Central memory CD8-positive, alpha-beta T cell (primary cell): ENCODE measurements at regions not wholly inside any gene's neighbourhood (a gene's known extent, or its start where the extent isn't known, plus 50 kb on each side); places are given as distances from the start of the nearest gene placed in this dataset.
"Not testable (repeated sequence)": the region's sequence is repeated elsewhere in the genome, so short reads cannot be mapped to it uniquely, and the experiment has no call there.

Experiments used
- ATAC-seq: fragments of 150-1000 bp; cut with Tn5 transposase; replicated peaks from 2 replicates; pipeline ENCODE4 v1.10.0; 2022; ENCODE audit warnings: mild to moderate bottlenecking, moderate FRiP score, moderate number of reproducible peaks; ENCODE audit not compliant: poor library complexity, severe bottlenecking; ENCODE audit errors: extremely low read depth
- DNase-seq, 2 donors: peaks; one replicate each; pipeline ENCODE4 v3.0.0; 2021; ENCODE audit warnings: low spot score in 2 of 2
- H3K27ac Mint-ChIP-seq: one replicate; pipeline ENCODE4 v1.8.0; 2022; ENCODE audit warnings: low read depth, mild to moderate bottlenecking, moderate library complexity, mixed read lengths
- H3K27me3 Mint-ChIP-seq: one replicate; pipeline ENCODE4 v1.8.0; 2022; ENCODE audit warnings: mixed read lengths
- H3K36me3 Mint-ChIP-seq: one replicate; pipeline ENCODE4 v1.8.0; 2022; ENCODE audit warnings: mild to moderate bottlenecking, moderate library complexity, mixed read lengths; ENCODE audit not compliant: insufficient read depth
- H3K4me1 Mint-ChIP-seq: one replicate; pipeline ENCODE4 v1.8.0; 2022; ENCODE audit warnings: mixed read lengths
- H3K4me3 Mint-ChIP-seq: one replicate; pipeline ENCODE4 v1.8.0; 2022; ENCODE audit warnings: mild to moderate bottlenecking, moderate library complexity, mixed read lengths
- H3K9me3 Mint-ChIP-seq: one replicate; pipeline ENCODE4 v1.8.0; 2022; ENCODE audit warnings: mixed read lengths

GRCh38 chr3:16069149-16069922 lies 105.1 kb upstream of the GALNT15 start:
- no peaks in the 10 kb centered on the region for H3K36me3 Mint-ChIP-seq
- no peak overlapping the region for H3K27ac Mint-ChIP-seq
- ATAC-seq (no peak), DNase-seq (no peak)
- no peaks in the 10 kb centered on the region for H3K4me1 Mint-ChIP-seq
- no peak overlapping the region for H3K4me3 Mint-ChIP-seq
- no peaks in the 10 kb centered on the region for H3K27me3 Mint-ChIP-seq
- H3K9me3 Mint-ChIP-seq: no peaks in the 10 kb centered on the region

GRCh38 chr3:16070707-16071106 lies 103.8 kb upstream of the GALNT15 start:
- Mint-ChIP-seq H3K27ac (no peak overlapping the region), H3K9me3 (no peaks in the 10 kb centered on the region), H3K27me3 (no peaks in the 10 kb centered on the region), H3K4me3 (no peak overlapping the region), H3K36me3 (no peaks in the 10 kb centered on the region), H3K4me1 (no peaks in the 10 kb centered on the region)
- ATAC-seq: no peak
- DNase-seq: no peak

GRCh38 chr3:16071206-16071605 lies 103.3 kb upstream of the GALNT15 start:
- Mint-ChIP-seq H3K4me1 (no peaks in the 10 kb centered on the region), H3K9me3 (no peaks in the 10 kb centered on the region), H3K4me3 (no peak overlapping the region), H3K27me3 (no peaks in the 10 kb centered on the region), H3K36me3 (no peaks in the 10 kb centered on the region), H3K27ac (no peak overlapping the region)
- ATAC-seq (no peak), DNase-seq (no peak)

- ATAC-seq (no peak), DNase-seq (no peak)
- H3K36me3 Mint-ChIP-seq: no peaks in the 10 kb centered on the region
- no peaks in the 10 kb centered on the region for H3K9me3 Mint-ChIP-seq
- H3K27ac Mint-ChIP-seq: no peak overlapping the region
- no peaks in the 10 kb centered on the region for H3K4me1 Mint-ChIP-seq
- no peaks in the 10 kb centered on the region for H3K27me3 Mint-ChIP-seq
- no peak overlapping the region for H3K4me3 Mint-ChIP-seq
Measured at GRCh38 chr3:16072420-16073110, 101.9 kb upstream of the GALNT15 start.

- H3K36me3 Mint-ChIP-seq: no peaks in the 10 kb centered on the region
- no peaks in the 10 kb centered on the region for H3K9me3 Mint-ChIP-seq
- DNase-seq (no peak), ATAC-seq (no peak)
- H3K27me3 Mint-ChIP-seq: no peaks in the 10 kb centered on the region
- H3K4me1 Mint-ChIP-seq: no peaks in the 10 kb centered on the region
- no peak overlapping the region for H3K4me3 Mint-ChIP-seq
- H3K27ac Mint-ChIP-seq: no peak overlapping the region
Measured at GRCh38 chr3:16073203-16073602, 101.3 kb upstream of the GALNT15 start.

GRCh38 chr3:16073990-16074671 lies 100.3 kb upstream of the GALNT15 start:
- not testable (repeated sequence) for H3K27ac Mint-ChIP-seq, H3K4me1 Mint-ChIP-seq, H3K36me3 Mint-ChIP-seq, H3K9me3 Mint-ChIP-seq, DNase-seq, H3K4me3 Mint-ChIP-seq, ATAC-seq, H3K27me3 Mint-ChIP-seq

- no peaks in the 10 kb centered on the region for H3K9me3 Mint-ChIP-seq
- no peaks in the 10 kb centered on the region for H3K36me3 Mint-ChIP-seq
- no peak overlapping the region for H3K4me3 Mint-ChIP-seq
- DNase-seq (no peak), ATAC-seq (no peak)
- H3K27me3 Mint-ChIP-seq: peaks cover 11% of the 10 kb centered on the region
- no peaks in the 10 kb centered on the region for H3K4me1 Mint-ChIP-seq
- no peak overlapping the region for H3K27ac Mint-ChIP-seq
Measured at GRCh38 chr3:16075647-16076046, 98.8 kb upstream of the GALNT15 start.

- Mint-ChIP-seq H3K4me1 (no peaks in the 10 kb centered on the region), H3K4me3 (no peak overlapping the region), H3K9me3 (no peaks in the 10 kb centered on the region), H3K27me3 (peaks cover 17% of the 10 kb centered on the region), H3K36me3 (no peaks in the 10 kb centered on the region), H3K27ac (no peak overlapping the region)
- ATAC-seq (no peak), DNase-seq (no peak)
Measured at GRCh38 chr3:16076564-16076963, 97.9 kb upstream of the GALNT15 start.

GRCh38 chr3:16077146-16077545 lies 97.3 kb upstream of the GALNT15 start:
- H3K27me3 Mint-ChIP-seq: peaks cover 17% of the 10 kb centered on the region
- not testable (repeated sequence) for H3K4me3 Mint-ChIP-seq, ATAC-seq, H3K27ac Mint-ChIP-seq, H3K9me3 Mint-ChIP-seq, DNase-seq, H3K4me1 Mint-ChIP-seq, H3K36me3 Mint-ChIP-seq

GRCh38 chr3:16077681-16078080 lies 96.8 kb upstream of the GALNT15 start:
- not testable (repeated sequence) for H3K4me3 Mint-ChIP-seq, H3K4me1 Mint-ChIP-seq, DNase-seq, H3K27ac Mint-ChIP-seq, ATAC-seq, H3K9me3 Mint-ChIP-seq, H3K36me3 Mint-ChIP-seq
- H3K27me3 Mint-ChIP-seq: peaks cover 17% of the 10 kb centered on the region

GRCh38 chr3:16079519-16079918 lies 95.0 kb upstream of the GALNT15 start:
- Mint-ChIP-seq H3K4me3 (no peak overlapping the region), H3K36me3 (peaks cover 2% of the 10 kb centered on the region), H3K27me3 (peaks cover 17% of the 10 kb centered on the region), H3K9me3 (peaks cover 6% of the 10 kb centered on the region), H3K27ac (no peak overlapping the region), H3K4me1 (no peaks in the 10 kb centered on the region)
- DNase-seq (no peak), ATAC-seq (no peak)

GRCh38 chr3:16081661-16082060 lies 92.8 kb upstream of the GALNT15 start:
- Mint-ChIP-seq H3K27me3 (peaks cover 17% of the 10 kb centered on the region), H3K9me3 (peaks cover 6% of the 10 kb centered on the region), H3K36me3 (peaks cover 2% of the 10 kb centered on the region), H3K4me3 (no peak overlapping the region), H3K4me1 (no peaks in the 10 kb centered on the region), H3K27ac (no peak overlapping the region)
- DNase-seq (no peak), ATAC-seq (no peak)

GRCh38 chr3:16084887-16085286 lies 89.6 kb upstream of the GALNT15 start:
- Mint-ChIP-seq H3K36me3 (peaks cover 2% of the 10 kb centered on the region), H3K9me3 (peaks cover 6% of the 10 kb centered on the region), H3K4me3 (no peak overlapping the region), H3K27me3 (peaks cover 14% of the 10 kb centered on the region), H3K4me1 (no peaks in the 10 kb centered on the region), H3K27ac (no peak overlapping the region)
- no peak for ATAC-seq
- DNase-seq: no peak
